ENCODE measurements at regions not wholly inside any gene's neighbourhood (a gene's known extent, or its start where the extent isn't known, plus 50 kb on each side); places are given as distances from the start of the nearest gene placed in this dataset.
"Not testable (repeated sequence)": the region's sequence is repeated elsewhere in the genome, so short reads cannot be mapped to it uniquely, and the experiment has no call there.

- no peak for DNase-seq
Measured at GRCh38 chr6:170046791-170047626, 243.9 kb downstream of the DLL1 start.

GRCh38 chr6:170045981-170046667 lies 244.8 kb downstream of the DLL1 start:
- DNase-seq: peak in 2 of 3 donors; percentile 27 to 34

- DNase-seq: no peak
Measured at GRCh38 chr6:170045563-170045960, 245.3 kb downstream of the DLL1 start.

- DNase-seq: no peak
Measured at GRCh38 chr6:170044836-170045562, 245.9 kb downstream of the DLL1 start.

- DNase-seq: no peak
Measured at GRCh38 chr6:170043881-170044790, 246.7 kb downstream of the DLL1 start.

- DNase-seq: no peak
Measured at GRCh38 chr6:170043150-170043819, 247.6 kb downstream of the DLL1 start.

- DNase-seq: no peak
Measured at GRCh38 chr6:170042596-170043118, 248.2 kb downstream of the DLL1 start.

- DNase-seq: no peak
Measured at GRCh38 chr6:170042123-170042522, 248.8 kb downstream of the DLL1 start.

GRCh38 chr6:170041526-170041925 lies 249.4 kb downstream of the DLL1 start:
- DNase-seq: no peak

GRCh38 chr6:170040906-170041305 lies 250.0 kb downstream of the DLL1 start:
- no peak for DNase-seq

- no peak for DNase-seq
Measured at GRCh38 chr6:170040115-170040500, 250.8 kb downstream of the DLL1 start.

GRCh38 chr6:170039156-170040114 lies 251.4 kb downstream of the DLL1 start:
- DNase-seq: no peak

- no peak for DNase-seq
Measured at GRCh38 chr6:170038708-170039107, 252.2 kb downstream of the DLL1 start.

- DNase-seq: no peak
Measured at GRCh38 chr6:170038251-170038650, 252.6 kb downstream of the DLL1 start.

- DNase-seq: no peak
Measured at GRCh38 chr6:170037541-170038250, 253.2 kb downstream of the DLL1 start.

- no peak for DNase-seq
Measured at GRCh38 chr6:170036916-170037315, 254.0 kb downstream of the DLL1 start.

GRCh38 chr6:170036367-170036766 lies 254.5 kb downstream of the DLL1 start:
- not testable (repeated sequence) for DNase-seq

GRCh38 chr6:170035901-170036304 lies 255.0 kb downstream of the DLL1 start:
- no peak for DNase-seq

- no peak for DNase-seq
Measured at GRCh38 chr6:170035044-170035443, 255.8 kb downstream of the DLL1 start.

Data from muscle of back (tissue), 3 donors.